ENCODE measurements at regions not wholly inside any gene's neighbourhood (a gene's known extent, or its start where the extent isn't known, plus 50 kb on each side); places are given as distances from the start of the nearest gene placed in this dataset.

DNA sequence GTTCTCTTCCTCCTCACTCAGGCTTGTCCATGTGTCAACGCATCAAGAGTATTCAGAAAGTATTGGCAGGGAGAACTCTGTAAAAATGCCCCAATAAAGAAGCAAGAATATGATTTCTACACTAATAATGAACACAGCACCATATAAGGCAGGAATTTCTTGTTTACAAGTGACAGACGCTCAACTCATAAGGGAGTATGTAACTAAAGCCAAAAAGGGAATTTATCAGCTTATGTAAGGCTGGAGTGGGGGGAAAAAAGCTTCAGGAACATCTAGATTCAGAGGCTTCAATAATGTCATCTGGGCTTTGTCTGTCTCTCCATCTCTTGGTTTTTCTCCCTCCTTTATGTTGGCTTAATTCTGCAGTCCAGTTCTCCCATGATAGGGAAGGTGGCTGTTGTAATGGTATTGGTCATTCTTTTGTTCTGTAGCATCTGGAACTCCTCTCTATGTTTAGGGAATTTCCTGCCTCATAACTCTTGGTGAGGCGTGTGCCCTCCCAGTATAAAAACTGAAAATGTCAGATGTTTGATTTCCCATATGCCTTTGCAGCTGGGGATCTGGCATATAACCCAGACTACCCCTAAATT lies 125.1 kb upstream of the COL21A1 start:
- ATAC-seq (no peak), DNase-seq (no peak)
- Mint-ChIP-seq H3K27ac (no peak overlapping the region), H3K36me3 (ENCODE audit: low read depth) (no peaks in the 10 kb centered on the region), H3K4me3 (no peak overlapping the region), H3K4me1 (ENCODE audit: low read depth) (no peaks in the 10 kb centered on the region), H3K9me3 (ENCODE audit: insufficient read depth) (no peaks in the 10 kb centered on the region), H3K27me3 (ENCODE audit: low read depth) (peaks cover 3% of the 10 kb centered on the region)
- ChIA-PET CTCF (interaction anchor here (1.5 kb wide), 1 partner anchor 223 kb away, joined by 5 read pairs; no protein-coding TSS in a partner anchor), POLR2A (no interaction called here)

DNA sequence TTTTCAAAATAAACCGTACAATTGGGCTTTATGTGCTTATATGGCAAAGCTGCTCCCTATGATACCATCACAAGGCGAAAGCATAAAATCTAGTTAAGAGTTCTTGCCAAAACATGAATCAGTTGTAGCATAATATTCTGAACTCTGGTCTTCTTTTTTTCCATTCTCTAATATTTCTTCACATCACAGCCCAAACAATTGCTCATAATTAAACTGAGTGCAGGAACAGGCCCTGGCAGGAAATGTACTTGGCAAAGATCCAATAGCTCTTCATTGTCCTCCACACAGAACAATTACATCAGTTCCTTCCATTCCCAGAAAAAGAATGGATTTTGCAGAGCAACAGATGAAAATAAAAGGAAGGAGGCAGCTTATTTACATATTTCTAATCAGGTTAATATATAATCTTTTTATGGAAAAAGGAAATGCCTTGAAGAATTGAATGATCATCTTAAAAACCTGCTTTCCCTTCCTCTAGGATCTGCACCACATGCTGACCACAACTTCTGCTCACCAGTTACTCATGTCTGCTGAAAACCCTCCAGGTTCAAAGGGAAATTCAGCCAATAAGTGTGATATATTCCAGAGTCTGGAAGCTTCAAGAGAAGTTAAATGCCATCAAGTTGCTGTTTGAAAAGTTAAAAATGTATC lies 123.3 kb upstream of the COL21A1 start:
- CTCF ChIA-PET: no interaction called here
- H3K36me3 Mint-ChIP-seq (ENCODE audit: low read depth): no peaks in the 10 kb centered on the region
- ATAC-seq: no peak

DNA sequence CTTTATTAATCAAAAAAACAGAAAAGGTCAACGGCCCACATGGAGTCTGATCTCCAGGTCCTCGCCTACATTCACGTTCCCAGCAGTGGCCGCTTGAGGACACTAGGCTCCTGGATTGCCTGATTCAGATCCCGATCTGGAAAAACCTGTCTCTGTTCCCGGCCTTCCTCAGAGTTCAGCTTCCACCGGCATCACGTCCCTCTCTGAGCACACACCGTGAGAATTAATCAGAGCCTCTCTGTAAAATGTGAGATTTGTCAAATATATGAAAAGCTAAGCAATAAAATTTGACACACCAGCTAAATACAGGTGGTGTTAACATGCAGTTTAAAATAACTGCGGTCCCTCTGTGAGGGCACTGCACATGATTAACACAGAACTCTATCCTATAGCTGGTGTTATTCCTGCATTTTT lies 122.8 kb upstream of the COL21A1 start:
- Mint-ChIP-seq H3K9me3 (ENCODE audit: insufficient read depth) (no peaks in the 10 kb centered on the region), H3K27ac (no peak overlapping the region), H3K4me1 (ENCODE audit: low read depth) (no peaks in the 10 kb centered on the region), H3K36me3 (ENCODE audit: low read depth) (no peaks in the 10 kb centered on the region), H3K4me3 (no peak overlapping the region), H3K27me3 (ENCODE audit: low read depth) (peaks cover 6% of the 10 kb centered on the region)
- DNase-seq (no peak), ATAC-seq (no peak)
- ChIA-PET CTCF (no interaction called here), POLR2A (no interaction called here)

More for the DNA sequence above, 123.3 kb upstream of the COL21A1 start:
- Mint-ChIP-seq H3K27ac (no peak overlapping the region), H3K4me1 (ENCODE audit: low read depth) (no peaks in the 10 kb centered on the region), H3K27me3 (ENCODE audit: low read depth) (peaks cover 6% of the 10 kb centered on the region), H3K9me3 (ENCODE audit: insufficient read depth) (no peaks in the 10 kb centered on the region), H3K4me3 (no peak overlapping the region)
- no peak for DNase-seq
- POLR2A ChIA-PET: no interaction called here

DNA sequence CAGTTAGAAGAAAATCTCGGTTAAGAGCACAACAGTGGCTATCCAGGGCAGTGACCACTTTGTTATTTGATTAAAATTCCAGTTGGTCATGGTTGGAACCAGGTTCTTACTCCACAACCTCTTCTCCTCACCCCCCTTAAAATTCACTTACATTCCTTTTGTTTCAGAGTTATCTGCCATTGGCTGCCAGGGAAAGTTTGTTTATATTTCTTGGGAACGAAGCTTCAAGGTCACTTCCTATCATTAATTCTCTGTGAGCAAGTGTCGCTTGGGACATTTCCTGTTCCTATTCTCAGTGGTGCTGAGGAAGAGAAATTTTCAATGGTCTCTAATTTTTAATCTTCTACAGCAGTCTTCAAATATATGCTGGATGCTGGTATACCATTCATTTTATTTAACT lies 121.1 kb upstream of the COL21A1 start:
- H3K4me3 Mint-ChIP-seq: no peak overlapping the region
- peaks cover 6% of the 10 kb centered on the region for H3K27me3 Mint-ChIP-seq (ENCODE audit: low read depth)
- H3K4me1 Mint-ChIP-seq (ENCODE audit: low read depth): no peaks in the 10 kb centered on the region
- ChIA-PET POLR2A (no interaction called here), CTCF (no interaction called here)
- H3K36me3 Mint-ChIP-seq (ENCODE audit: low read depth): no peaks in the 10 kb centered on the region
- ATAC-seq (no peak), DNase-seq (no peak)
- no peaks in the 10 kb centered on the region for H3K9me3 Mint-ChIP-seq (ENCODE audit: insufficient read depth)
- no peak overlapping the region for H3K27ac Mint-ChIP-seq

- H3K27ac Mint-ChIP-seq: no peak overlapping the region
- H3K4me1 Mint-ChIP-seq (ENCODE audit: low read depth): no peaks in the 10 kb centered on the region
- H3K4me3 Mint-ChIP-seq: no peak overlapping the region
- DNase-seq: no peak
- peaks cover 6% of the 10 kb centered on the region for H3K27me3 Mint-ChIP-seq (ENCODE audit: low read depth)
- ChIA-PET CTCF (no interaction called here), POLR2A (no interaction called here)
- H3K36me3 Mint-ChIP-seq (ENCODE audit: low read depth): no peaks in the 10 kb centered on the region
- no peak for ATAC-seq
- H3K9me3 Mint-ChIP-seq (ENCODE audit: insufficient read depth): no peaks in the 10 kb centered on the region
These were observed 118.9 kb upstream of the COL21A1 start for GRCh38 chr6:56366141-56366852.

DNA sequence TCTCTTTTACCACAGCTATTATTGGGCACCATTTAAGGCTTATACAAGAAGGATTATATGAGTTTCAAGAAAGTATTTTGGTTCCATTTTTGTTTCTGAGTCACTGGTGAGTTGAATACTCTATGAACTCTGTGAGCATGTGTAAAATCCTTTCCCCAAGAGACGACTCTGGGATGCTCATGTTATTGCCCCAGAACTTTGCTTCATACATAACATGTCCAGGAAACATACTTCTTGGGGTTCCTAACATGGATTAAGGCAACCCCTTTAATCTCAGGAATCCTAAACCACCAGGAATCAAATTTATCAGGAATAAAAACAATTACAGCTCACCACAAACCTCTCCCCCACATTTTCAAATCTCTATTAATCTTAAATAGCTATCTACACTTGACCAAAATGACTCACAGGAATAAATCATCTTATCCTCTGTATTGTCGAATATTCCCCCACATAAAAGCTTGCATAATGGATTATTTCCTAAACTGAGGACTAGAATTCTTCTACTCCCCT lies 117.5 kb upstream of the COL21A1 start:
- Mint-ChIP-seq H3K4me3 (no peak overlapping the region), H3K4me1 (ENCODE audit: low read depth) (no peaks in the 10 kb centered on the region), H3K36me3 (ENCODE audit: low read depth) (no peaks in the 10 kb centered on the region), H3K27ac (no peak overlapping the region), H3K27me3 (ENCODE audit: low read depth) (peaks cover 6% of the 10 kb centered on the region), H3K9me3 (ENCODE audit: insufficient read depth) (no peaks in the 10 kb centered on the region)
- ChIA-PET POLR2A (no interaction called here), CTCF (no interaction called here)
- DNase-seq: no peak
- ATAC-seq: no peak

- H3K27ac Mint-ChIP-seq: no peak overlapping the region
- DNase-seq: no peak
- no peaks in the 10 kb centered on the region for H3K4me1 Mint-ChIP-seq (ENCODE audit: low read depth)
- H3K9me3 Mint-ChIP-seq (ENCODE audit: insufficient read depth): no peaks in the 10 kb centered on the region
- no peak for ATAC-seq
- POLR2A ChIA-PET: no interaction called here
- CTCF ChIA-PET: no interaction called here
- peaks cover 6% of the 10 kb centered on the region for H3K27me3 Mint-ChIP-seq (ENCODE audit: low read depth)
- no peak overlapping the region for H3K4me3 Mint-ChIP-seq
- H3K36me3 Mint-ChIP-seq (ENCODE audit: low read depth): no peaks in the 10 kb centered on the region
These were observed 117.0 kb upstream of the COL21A1 start for GRCh38 chr6:56364431-56364826.

GRCh38 chr6:56363796-56364430 lies 116.5 kb upstream of the COL21A1 start:
- CTCF ChIA-PET: no interaction called here

GRCh38 chr6:56361812-56362211 lies 114.4 kb upstream of the COL21A1 start:
- Mint-ChIP-seq H3K9me3 (ENCODE audit: insufficient read depth) (no peaks in the 10 kb centered on the region), H3K27me3 (ENCODE audit: low read depth) (peaks cover 3% of the 10 kb centered on the region), H3K36me3 (ENCODE audit: low read depth) (no peaks in the 10 kb centered on the region), H3K27ac (no peak overlapping the region), H3K4me3 (no peak overlapping the region), H3K4me1 (ENCODE audit: low read depth) (no peaks in the 10 kb centered on the region)
- ATAC-seq (no peak), DNase-seq (no peak)
- ChIA-PET POLR2A (no interaction called here), CTCF (interaction anchor here (1.0 kb wide), 1 partner anchor 231 kb away, joined by 5 read pairs; no protein-coding TSS in a partner anchor)

More at GRCh38 chr6:56363796-56364430, 116.5 kb upstream of the COL21A1 start:
- ATAC-seq (no peak), DNase-seq (no peak)
- H3K9me3 Mint-ChIP-seq (ENCODE audit: insufficient read depth): no peaks in the 10 kb centered on the region
- POLR2A ChIA-PET: no interaction called here
- H3K36me3 Mint-ChIP-seq (ENCODE audit: low read depth): no peaks in the 10 kb centered on the region
- H3K27me3 Mint-ChIP-seq (ENCODE audit: low read depth): peaks cover 6% of the 10 kb centered on the region
- H3K4me1 Mint-ChIP-seq (ENCODE audit: low read depth): no peaks in the 10 kb centered on the region
- no peak overlapping the region for H3K4me3 Mint-ChIP-seq
- no peak overlapping the region for H3K27ac Mint-ChIP-seq

- H3K4me1 Mint-ChIP-seq (ENCODE audit: low read depth): no peaks in the 10 kb centered on the region
- ChIA-PET POLR2A (no interaction called here), CTCF (interaction anchor here (1.0 to 1.5 kb wide), 2 partner anchors 211 to 236 kb away, joined by 7 to 9 read pairs; no protein-coding TSS in a partner anchor)
- H3K27me3 Mint-ChIP-seq (ENCODE audit: low read depth): no peaks in the 10 kb centered on the region
- no peaks in the 10 kb centered on the region for H3K9me3 Mint-ChIP-seq (ENCODE audit: insufficient read depth)
- H3K27ac Mint-ChIP-seq: no peak overlapping the region
- DNase-seq (peak; percentile 67), ATAC-seq (peak; percentile 53)
- H3K36me3 Mint-ChIP-seq (ENCODE audit: low read depth): no peaks in the 10 kb centered on the region
- H3K4me3 Mint-ChIP-seq: no peak overlapping the region
These were observed 112.0 kb upstream of the COL21A1 start for GRCh38 chr6:56359201-56359899.

DNA sequence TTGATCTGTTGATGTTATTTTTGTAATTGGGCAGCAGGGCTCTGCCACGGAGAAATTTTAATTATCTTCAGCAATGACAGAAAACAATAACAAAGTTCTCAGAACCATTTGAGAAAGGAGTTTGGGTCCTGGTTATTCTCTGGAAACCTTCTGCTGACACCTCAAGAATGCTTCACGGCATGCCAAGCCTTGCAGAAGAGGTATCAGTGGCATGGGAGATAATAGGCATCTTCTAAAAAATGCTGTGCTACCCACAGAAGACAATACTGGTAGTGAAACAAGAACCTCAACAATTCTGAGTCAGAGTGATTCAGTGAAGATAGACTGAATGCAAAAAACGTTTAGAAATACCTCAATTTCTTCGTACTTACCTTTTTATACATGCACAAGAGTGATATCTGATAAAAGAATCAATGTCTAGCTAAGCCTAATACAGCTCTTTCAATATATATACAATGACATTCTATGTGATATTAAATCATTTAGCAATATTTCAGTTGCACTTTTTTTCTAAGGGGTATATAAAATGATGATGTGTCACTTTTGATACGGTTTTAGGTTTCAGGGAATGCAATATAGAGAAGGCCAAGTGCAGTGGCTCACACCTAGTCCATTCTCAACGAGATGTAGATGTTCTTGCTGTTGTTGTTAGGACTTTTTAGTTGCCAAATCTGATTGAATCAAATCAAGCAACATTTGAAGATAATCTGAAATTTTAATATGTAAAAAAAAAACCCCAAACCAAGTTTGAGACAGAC lies 110.4 kb upstream of the COL21A1 start:
- POLR2A ChIA-PET: no interaction called here
- Mint-ChIP-seq H3K4me3 (no peak overlapping the region), H3K27ac (no peak overlapping the region), H3K36me3 (ENCODE audit: low read depth) (no peaks in the 10 kb centered on the region), H3K9me3 (ENCODE audit: insufficient read depth) (no peaks in the 10 kb centered on the region), H3K4me1 (ENCODE audit: low read depth) (no peaks in the 10 kb centered on the region), H3K27me3 (ENCODE audit: low read depth) (no peaks in the 10 kb centered on the region)
- DNase-seq (no peak), ATAC-seq (no peak)
- CTCF ChIA-PET: interaction anchor here (1.0 to 1.5 kb wide), 3 partner anchors 212 to 237 kb away, joined by 3 to 9 read pairs (median 7); no protein-coding TSS in a partner anchor
